ENCODE measurements at regions not wholly inside any gene's neighbourhood (a gene's known extent, or its start where the extent isn't known, plus 50 kb on each side); places are given as distances from the start of the nearest gene placed in this dataset.

GRCh38 chr3:109607897-109608296 is 270.6 kb upstream of the DPPA4 start:
- no peaks in the 10 kb centered on the region for H3K27me3 ChIP-seq
- H3K9me3 ChIP-seq (replicated peaks in 1 of 3), result no peaks in the 10 kb centered on the region
- H3K4me1 ChIP-seq (replicated peaks in 1 of 2), result no peaks in the 10 kb centered on the region
- WGBS, 4 donors, result 74 to 94% (median 92%) methylated on average over 1 of the region's 1 CpG
- no peak overlapping the region for H3K4me3 ChIP-seq
- intact Hi-C loops (cut with DNase I), result no loop called here
- DNase-seq, result no peak
- no peak for TF ChIP-seq POLR2A (IDR thresholded peaks at IDR 0.05)
- no peak for TF ChIP-seq CTCF (IDR thresholded peaks at IDR 0.05)
- H3K36me3 ChIP-seq (replicated peaks in 1 of 2), result no peaks in the 10 kb centered on the region
- H3K27ac ChIP-seq, result no peak overlapping the region

GRCh38 chr3:109608574-109608973 is 271.2 kb upstream of the DPPA4 start:
- no peak overlapping the region for H3K27ac ChIP-seq
- H3K4me1 ChIP-seq (replicated peaks in 1 of 2), result no peaks in the 10 kb centered on the region
- no peaks in the 10 kb centered on the region for H3K36me3 ChIP-seq (replicated peaks in 1 of 2)
- H3K4me3 ChIP-seq, result no peak overlapping the region
- intact Hi-C loops (cut with DNase I), result no loop called here
- DNase-seq, result no peak
- 64 to 76% (median 68%) methylated on average over 9 of the region's 9 CpGs for WGBS, 4 donors
- no peak for TF ChIP-seq POLR2A (IDR thresholded peaks at IDR 0.05)
- TF ChIP-seq CTCF (IDR thresholded peaks at IDR 0.05), result no peak
- no peaks in the 10 kb centered on the region for H3K9me3 ChIP-seq (replicated peaks in 1 of 3)
- no peaks in the 10 kb centered on the region for H3K27me3 ChIP-seq

GRCh38 chr3:109618766-109619378 is 281.5 kb upstream of the DPPA4 start:
- H3K36me3 ChIP-seq (replicated peaks in 1 of 2), result no peaks in the 10 kb centered on the region
- no peak overlapping the region for H3K4me3 ChIP-seq
- no peak for TF ChIP-seq CTCF (IDR thresholded peaks at IDR 0.05)
- no peak for TF ChIP-seq POLR2A (IDR thresholded peaks at IDR 0.05)
- intact Hi-C loops (cut with DNase I), result no loop called here
- no peak for DNase-seq
- H3K4me1 ChIP-seq (replicated peaks in 1 of 2), result no peaks in the 10 kb centered on the region
- H3K9me3 ChIP-seq (replicated peaks in 1 of 3), result no peaks in the 10 kb centered on the region
- no peaks in the 10 kb centered on the region for H3K27me3 ChIP-seq
- 62 to 73% (median 66%) methylated on average over 2 of the region's 2 CpGs for WGBS, 4 donors
- no peak overlapping the region for H3K27ac ChIP-seq

- H3K27ac ChIP-seq, result no peak overlapping the region
- H3K9me3 ChIP-seq (replicated peaks in 1 of 3), result no peaks in the 10 kb centered on the region
- TF ChIP-seq POLR2A (IDR thresholded peaks at IDR 0.05) (no peak), CTCF (IDR thresholded peaks at IDR 0.05) (no peak)
- H3K4me1 ChIP-seq (replicated peaks in 1 of 2), result no peaks in the 10 kb centered on the region
- no peaks in the 10 kb centered on the region for H3K36me3 ChIP-seq (replicated peaks in 1 of 2)
- DNase-seq, result no peak
- H3K27me3 ChIP-seq, result no peaks in the 10 kb centered on the region
- intact Hi-C loops (cut with DNase I), result no loop called here
- H3K4me3 ChIP-seq, result no peak overlapping the region
These were observed 294.6 kb upstream of the DPPA4 start for GRCh38 chr3:109631897-109632296.
